Upper lobe of right lung (tissue), 1 donor: ENCODE measurements at regions not wholly inside any gene's neighbourhood (a gene's known extent, or its start where the extent isn't known, plus 50 kb on each side); places are given as distances from the start of the nearest gene placed in this dataset.

Experiments
- ATAC-seq: fragments of 200-7000 bp; cut with Tn5 transposase; one replicate; pipeline ENCODE4 v1.9.1; 2020; ENCODE audit warnings: mild to moderate bottlenecking, moderate library complexity
- DNase-seq: peaks from one replicate; pipeline ENCODE4 v3.0.0-alpha.2; 2020
- H3K27ac ChIP-seq: fragments of 200-600 bp; one replicate; pipeline ENCODE4 v1.8.0; 2022
- H3K27me3 ChIP-seq: fragments of 200-600 bp; one replicate; pipeline ENCODE4 v1.8.0; 2022; ENCODE audit warnings: mild to moderate bottlenecking
- H3K36me3 ChIP-seq: fragments of 200-600 bp; one replicate; pipeline ENCODE4 v1.8.0; 2022
- H3K4me1 ChIP-seq: fragments of 200-600 bp; one replicate; pipeline ENCODE4 v1.8.0; 2022
- H3K4me3 ChIP-seq: fragments of 200-600 bp; one replicate; pipeline ENCODE4 v1.8.0; 2022; ENCODE audit warnings: mild to moderate bottlenecking
- H3K9me3 ChIP-seq: fragments of 200-600 bp; one replicate; pipeline ENCODE4 v1.8.0; 2022
- intact Hi-C: fragments of 100-400 bp; cut with DNase I; formaldehyde crosslinking; loops from one replicate; pipeline ENCODE4 v1.11.0; 2022
- TF ChIP-seq, protein P1 (sequence below): fragments of 200-600 bp; IDR thresholded peaks from one replicate; pipeline ENCODE4 v1.8.0; 2022; ENCODE audit warnings: antibody characterized with exemption
- donor health status: DM: no; HTN: yes; CAD: no; lungs with severe emphysema.

DNA sequence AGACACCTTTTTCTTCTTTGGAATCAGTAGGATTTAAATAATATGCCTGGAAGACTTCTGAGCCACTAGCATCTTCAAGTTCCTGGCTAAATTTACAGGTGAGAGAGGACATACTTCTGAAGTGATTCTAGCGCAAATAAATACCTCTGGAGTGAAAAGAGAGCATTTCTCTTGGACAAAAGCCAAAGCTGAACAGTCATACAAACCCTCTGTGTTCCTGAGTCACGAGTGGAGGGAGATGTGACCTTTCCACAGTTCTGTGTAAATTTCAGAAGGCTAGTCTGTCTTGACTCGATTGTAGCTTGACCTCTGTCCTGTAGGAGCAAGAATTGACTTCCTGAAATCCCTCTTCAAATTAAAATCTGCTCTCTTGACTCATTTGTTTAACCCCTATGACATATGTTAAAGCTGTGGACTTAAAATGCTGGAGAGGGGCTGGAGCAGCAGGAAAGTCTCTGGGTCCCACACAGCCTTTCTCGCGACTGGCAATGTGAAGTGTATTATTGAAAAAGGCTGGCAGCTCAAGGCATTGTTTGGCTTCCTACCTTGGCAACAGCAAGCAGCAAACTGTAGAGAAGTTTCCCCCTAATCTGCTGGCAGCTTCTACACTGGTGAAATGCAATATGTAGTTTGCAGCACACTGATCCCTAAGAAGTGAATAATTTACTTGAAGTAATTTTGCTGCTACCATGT, 79.6 kb upstream of the GCFC2 start:
- no peaks in the 10 kb centered on the region for H3K9me3 ChIP-seq
- H3K27me3 ChIP-seq: no peaks in the 10 kb centered on the region
- H3K4me1 ChIP-seq: no peaks in the 10 kb centered on the region
- no peaks in the 10 kb centered on the region for H3K36me3 ChIP-seq
- intact Hi-C loops: no loop called here
- ATAC-seq (peak; percentile 4), DNase-seq (no peak)
- H3K4me3 ChIP-seq: no peak overlapping the region
- TF ChIP-seq, protein P1, sequence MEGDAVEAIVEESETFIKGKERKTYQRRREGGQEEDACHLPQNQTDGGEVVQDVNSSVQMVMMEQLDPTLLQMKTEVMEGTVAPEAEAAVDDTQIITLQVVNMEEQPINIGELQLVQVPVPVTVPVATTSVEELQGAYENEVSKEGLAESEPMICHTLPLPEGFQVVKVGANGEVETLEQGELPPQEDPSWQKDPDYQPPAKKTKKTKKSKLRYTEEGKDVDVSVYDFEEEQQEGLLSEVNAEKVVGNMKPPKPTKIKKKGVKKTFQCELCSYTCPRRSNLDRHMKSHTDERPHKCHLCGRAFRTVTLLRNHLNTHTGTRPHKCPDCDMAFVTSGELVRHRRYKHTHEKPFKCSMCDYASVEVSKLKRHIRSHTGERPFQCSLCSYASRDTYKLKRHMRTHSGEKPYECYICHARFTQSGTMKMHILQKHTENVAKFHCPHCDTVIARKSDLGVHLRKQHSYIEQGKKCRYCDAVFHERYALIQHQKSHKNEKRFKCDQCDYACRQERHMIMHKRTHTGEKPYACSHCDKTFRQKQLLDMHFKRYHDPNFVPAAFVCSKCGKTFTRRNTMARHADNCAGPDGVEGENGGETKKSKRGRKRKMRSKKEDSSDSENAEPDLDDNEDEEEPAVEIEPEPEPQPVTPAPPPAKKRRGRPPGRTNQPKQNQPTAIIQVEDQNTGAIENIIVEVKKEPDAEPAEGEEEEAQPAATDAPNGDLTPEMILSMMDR: no peak
- H3K27ac ChIP-seq: no peak overlapping the region

DNA sequence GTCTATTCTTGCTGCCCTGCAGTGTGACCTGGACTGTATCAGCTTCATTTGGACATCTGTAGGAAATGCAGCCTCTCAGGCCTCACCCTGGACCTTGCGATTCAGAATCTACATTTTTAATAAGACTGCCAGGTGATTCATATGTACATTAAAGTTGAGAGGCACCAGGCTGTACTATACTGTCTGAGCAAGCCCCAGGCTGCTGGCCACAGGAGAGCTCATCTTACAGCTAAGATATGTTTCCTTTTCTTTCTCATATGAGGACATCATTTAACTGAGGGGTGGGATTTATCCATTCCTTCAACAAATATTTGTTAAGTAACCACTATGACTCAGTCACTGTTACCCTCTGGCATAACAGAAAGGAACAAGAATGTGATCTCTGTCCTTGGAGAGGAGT, 78.2 kb upstream of the GCFC2 start:
- Histone ChIP-seq H3K27me3 (no peaks in the 10 kb centered on the region), H3K4me3 (no peak overlapping the region), H3K36me3 (no peaks in the 10 kb centered on the region), H3K4me1 (no peaks in the 10 kb centered on the region), H3K9me3 (no peaks in the 10 kb centered on the region), H3K27ac (no peak overlapping the region)
- intact Hi-C loops: no loop called here
- DNase-seq: no peak
- ATAC-seq: no peak
- TF ChIP-seq, protein P1: no peak

DNA sequence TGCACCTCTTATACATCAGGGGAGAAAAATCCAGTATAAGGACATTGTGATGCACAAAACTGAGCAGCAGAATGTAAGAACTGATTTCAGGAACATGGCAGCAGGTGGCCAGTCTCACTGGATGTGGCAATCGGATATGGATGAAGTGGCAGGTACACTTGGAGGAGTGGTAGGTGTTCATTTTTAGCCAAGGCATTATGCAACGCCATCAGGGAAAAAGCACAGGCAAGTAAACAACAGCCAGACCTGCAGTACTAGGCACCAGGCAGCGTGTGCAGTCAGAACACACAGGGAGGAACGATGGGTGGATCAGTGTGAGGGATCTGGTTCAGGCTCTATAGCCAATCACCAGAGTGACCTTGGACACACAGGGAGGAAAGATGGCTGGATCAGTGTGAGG, 77.4 kb upstream of the GCFC2 start:
- Histone ChIP-seq H3K4me1 (no peaks in the 10 kb centered on the region), H3K27ac (no peak overlapping the region), H3K36me3 (no peaks in the 10 kb centered on the region), H3K4me3 (no peak overlapping the region), H3K9me3 (no peaks in the 10 kb centered on the region), H3K27me3 (no peaks in the 10 kb centered on the region)
- intact Hi-C loops: no loop called here
- TF ChIP-seq, protein P1: no peak
- DNase-seq (peak; percentile 64), ATAC-seq (peak; percentile 91)

DNA sequence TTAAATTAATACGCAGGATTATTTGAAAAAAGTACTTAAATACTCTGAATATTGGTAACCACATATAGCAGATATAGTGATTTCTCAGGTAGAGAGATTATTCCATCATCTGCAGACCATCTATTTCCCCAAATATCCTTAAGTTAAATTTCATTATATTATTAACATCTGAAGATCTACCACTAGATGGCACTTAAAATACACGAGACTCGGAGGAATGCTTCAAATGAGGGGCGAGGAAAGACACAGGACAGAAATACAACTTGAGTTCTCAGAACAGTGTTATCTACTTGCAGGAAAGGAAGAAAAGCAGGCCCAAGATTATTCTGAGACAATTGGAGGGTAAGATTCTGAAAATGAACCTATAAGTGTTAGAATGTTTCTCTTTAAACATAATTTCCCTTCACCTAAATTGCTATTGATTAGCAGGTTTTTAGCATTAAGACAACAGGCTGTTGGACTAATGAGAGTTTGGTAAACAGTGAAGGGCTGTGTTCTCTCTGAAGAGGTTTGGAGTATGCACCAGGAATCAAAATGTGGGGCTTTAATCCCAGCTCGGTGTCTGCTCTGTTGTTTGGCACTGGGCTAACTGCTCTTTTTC, 76.9 kb upstream of the GCFC2 start:
- Histone ChIP-seq H3K4me3 (no peak overlapping the region), H3K36me3 (no peaks in the 10 kb centered on the region), H3K27ac (no peak overlapping the region), H3K4me1 (no peaks in the 10 kb centered on the region), H3K27me3 (no peaks in the 10 kb centered on the region), H3K9me3 (no peaks in the 10 kb centered on the region)
- ATAC-seq (peak; percentile 30), DNase-seq (no peak)
- TF ChIP-seq, protein P1: peak; percentile 45
- intact Hi-C loops: no loop called here

DNA sequence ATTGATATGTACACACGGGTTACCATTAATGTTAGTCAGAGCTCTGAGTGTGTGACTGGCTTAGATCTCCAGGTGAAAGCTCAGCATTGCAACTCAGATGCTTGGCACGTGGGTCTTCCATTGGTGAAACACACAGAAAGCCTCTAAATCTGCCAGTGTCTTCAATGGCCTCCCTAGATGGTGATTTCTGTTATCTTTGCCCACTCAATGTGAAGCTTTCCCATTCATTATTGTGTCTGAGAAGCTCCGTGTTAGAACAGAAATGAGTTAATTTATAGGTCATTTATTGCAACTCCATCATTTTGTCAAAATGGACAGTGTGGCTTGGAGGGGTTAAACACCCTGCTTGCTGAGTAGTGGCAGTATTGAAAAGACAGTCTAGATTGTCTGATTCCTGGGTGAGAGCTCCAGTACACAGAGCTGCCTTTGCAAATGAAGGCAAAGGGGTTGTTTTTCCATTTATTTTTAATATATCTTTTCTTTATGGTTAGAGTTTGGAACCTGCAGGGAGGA, 64.7 kb upstream of the GCFC2 start:
- no peak for ATAC-seq
- intact Hi-C loops: no loop called here
- H3K27ac ChIP-seq: no peak overlapping the region

More for the DNA sequence above, 64.7 kb upstream of the GCFC2 start:
- Histone ChIP-seq H3K9me3 (no peaks in the 10 kb centered on the region), H3K4me1 (no peaks in the 10 kb centered on the region), H3K4me3 (no peak overlapping the region), H3K27me3 (no peaks in the 10 kb centered on the region), H3K36me3 (no peaks in the 10 kb centered on the region)
- DNase-seq: no peak
- TF ChIP-seq, protein P1: no peak
